ENCODE measurements at regions not wholly inside any gene's neighbourhood (a gene's known extent, or its start where the extent isn't known, plus 50 kb on each side); places are given as distances from the start of the nearest gene placed in this dataset.
"Not testable (repeated sequence)": the region's sequence is repeated elsewhere in the genome, so short reads cannot be mapped to it uniquely, and the experiment has no call there.

GRCh38 chrX:40996886-40997530 lies 88.2 kb upstream of the USP9X start:
- intact Hi-C loops (cut with micrococcal nuclease), result loop anchor here (1.0 to 5.0 kb wide), 2 partner anchors 13 to 45 kb away; no protein-coding TSS in a partner anchor

- intact Hi-C loops (cut with micrococcal nuclease), result loop anchor here (5.0 kb wide), 1 partner anchor 46 kb away; no protein-coding TSS in a partner anchor
Observed at GRCh38 chrX:40998123-40998522, 87.1 kb upstream of the USP9X start.

- intact Hi-C loops (cut with micrococcal nuclease), result no loop called here
Observed at GRCh38 chrX:41001327-41001726, 83.9 kb upstream of the USP9X start.

- intact Hi-C loops (cut with micrococcal nuclease), result no loop called here
Observed at GRCh38 chrX:41002026-41002425, 83.2 kb upstream of the USP9X start.

- intact Hi-C loops (cut with micrococcal nuclease), result no loop called here
Observed at GRCh38 chrX:41003506-41004270, 81.6 kb upstream of the USP9X start.

GRCh38 chrX:41005445-41005992 lies 79.7 kb upstream of the USP9X start:
- intact Hi-C loops (cut with micrococcal nuclease), result no loop called here

- intact Hi-C loops (cut with micrococcal nuclease), result loop anchor here (1.0 to 10.0 kb wide), 7 partner anchors 13 to 275 kb away; partner anchors contain the start of gene MED14
Observed at GRCh38 chrX:41009850-41010846, 75.1 kb upstream of the USP9X start.

- intact Hi-C loops (cut with micrococcal nuclease), result loop anchor here (5.0 to 10.0 kb wide), 3 partner anchors 63 to 280 kb away; partner anchors contain the start of gene MED14
Observed at GRCh38 chrX:41014776-41015360, 70.4 kb upstream of the USP9X start.

- intact Hi-C loops (cut with micrococcal nuclease), result loop anchor here (10.0 kb wide), 1 partner anchor 283 kb away; the partner anchor contains the start of gene MED14
Observed at GRCh38 chrX:41017785-41018184, 67.5 kb upstream of the USP9X start.

- intact Hi-C loops (cut with micrococcal nuclease), result loop anchor here (10.0 kb wide), 1 partner anchor 284 kb away; the partner anchor contains the start of gene MED14
Observed at GRCh38 chrX:41018391-41019040, 66.7 kb upstream of the USP9X start.

GRCh38 chrX:41019041-41019392 lies 66.2 kb upstream of the USP9X start:
- intact Hi-C loops (cut with micrococcal nuclease), result loop anchor here (10.0 kb wide), 1 partner anchor 284 kb away; the partner anchor contains the start of gene MED14

GRCh38 chrX:41022566-41022965 lies 62.7 kb upstream of the USP9X start:
- intact Hi-C loops (cut with micrococcal nuclease), result no loop called here

GRCh38 chrX:41023098-41023497 lies 62.1 kb upstream of the USP9X start:
- intact Hi-C loops (cut with micrococcal nuclease), result no loop called here

- intact Hi-C loops (cut with micrococcal nuclease), result not testable (repeated sequence)
Observed at GRCh38 chrX:41024335-41024734, 60.9 kb upstream of the USP9X start.

- intact Hi-C loops (cut with micrococcal nuclease), result no loop called here
Observed at GRCh38 chrX:41024755-41025154, 60.5 kb upstream of the USP9X start.

- intact Hi-C loops (cut with micrococcal nuclease), result no loop called here
Observed at GRCh38 chrX:41025926-41026701, 59.1 kb upstream of the USP9X start.

GRCh38 chrX:41026702-41027078 lies 58.6 kb upstream of the USP9X start:
- intact Hi-C loops (cut with micrococcal nuclease), result no loop called here

GRCh38 chrX:41029332-41029731 lies 55.9 kb upstream of the USP9X start:
- intact Hi-C loops (cut with micrococcal nuclease), result no loop called here

GRCh38 chrX:41031256-41031967 lies 53.8 kb upstream of the USP9X start:
- intact Hi-C loops (cut with micrococcal nuclease), result no loop called here
